NCI-H1092 (cell line): ENCODE measurements at regions not wholly inside any gene's neighbourhood (a gene's known extent, or its start where the extent isn't known, plus 50 kb on each side); places are given as distances from the start of the nearest gene placed in this dataset.

Experiments used
- DNase-seq: peaks from one replicate; lab custom pipeline; 2025; lab: John Stamatoyannopoulos, UW

DNA sequence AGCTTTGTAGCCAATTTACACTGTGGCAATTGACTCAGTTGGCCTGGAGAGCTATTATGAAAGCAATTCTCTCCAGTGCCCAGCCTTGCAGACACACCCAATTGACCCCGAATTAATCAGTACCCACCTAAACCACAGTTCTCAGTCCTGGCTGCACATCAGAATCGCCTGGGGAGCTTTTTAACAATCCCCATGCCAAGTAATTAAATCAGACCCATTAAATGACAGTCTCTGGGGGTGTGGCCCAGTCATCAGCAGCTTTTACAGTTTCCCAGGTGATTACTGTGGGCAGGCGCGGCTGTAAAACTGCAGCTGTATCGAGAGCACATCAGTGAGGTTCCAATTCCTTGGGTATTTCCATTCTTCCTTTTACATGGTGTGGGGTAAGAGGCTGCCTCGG lies 460.9 kb upstream of the FAT1 start:
- peak; percentile 30 for DNase-seq

DNA sequence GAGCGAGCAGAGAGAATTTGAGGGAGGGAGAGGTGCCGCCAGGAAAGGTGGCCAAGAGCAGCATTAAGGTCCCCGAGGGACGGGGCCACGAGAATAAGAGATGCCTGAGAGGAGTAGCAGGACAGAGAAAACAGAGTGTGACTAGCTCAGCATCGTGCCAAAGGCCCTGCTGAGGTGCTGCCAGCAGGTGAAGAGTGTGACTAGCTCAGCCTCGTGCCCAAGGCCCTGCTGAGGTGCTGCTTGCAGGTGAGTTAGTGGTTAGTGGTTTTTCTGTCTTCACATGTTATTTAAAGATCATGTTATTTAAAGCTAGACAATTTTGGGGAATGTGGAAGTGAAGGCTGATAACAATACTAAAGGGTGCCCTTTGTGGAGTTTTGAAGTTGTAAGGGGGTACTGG lies 464.5 kb upstream of the FAT1 start:
- no peak for DNase-seq

DNA sequence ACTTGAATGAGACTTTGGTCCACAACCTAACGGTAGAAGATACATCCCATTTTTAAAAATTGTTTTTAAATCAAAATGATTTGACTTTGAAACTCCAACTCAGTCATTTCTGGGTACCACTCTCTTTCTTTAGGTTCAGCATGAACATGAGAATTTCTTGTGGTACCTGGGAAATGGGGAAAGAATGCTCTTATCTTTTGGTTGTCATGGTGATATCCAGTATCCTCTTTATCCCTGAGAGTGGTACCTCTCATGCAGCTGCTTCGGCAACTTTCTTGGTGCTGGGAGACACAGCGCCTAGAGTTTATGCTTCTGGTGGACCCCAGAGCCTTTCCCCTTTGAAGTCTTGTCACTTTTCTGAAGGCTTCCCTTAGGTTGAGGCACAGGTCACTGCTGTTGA lies 465.1 kb upstream of the FAT1 start:
- no peak for DNase-seq

DNA sequence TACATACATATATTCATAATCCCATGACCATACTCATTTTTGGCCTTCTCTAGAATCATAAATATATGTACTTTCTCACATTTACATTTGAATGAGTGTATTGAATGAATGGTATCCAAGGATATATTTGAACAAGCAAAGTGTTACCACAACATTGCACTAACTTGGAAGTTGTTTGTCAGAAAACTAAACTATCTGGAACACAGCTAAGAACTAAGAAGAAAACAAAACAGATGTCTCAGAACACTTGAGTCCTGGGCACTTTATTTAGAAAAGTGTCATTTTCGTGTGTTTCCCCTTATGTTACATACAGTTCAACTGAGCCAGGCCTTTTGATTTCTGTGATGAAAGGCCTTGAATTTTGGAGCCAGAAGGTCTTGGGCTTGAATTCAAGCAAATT lies 466.7 kb upstream of the FAT1 start:
- no peak for DNase-seq

DNA sequence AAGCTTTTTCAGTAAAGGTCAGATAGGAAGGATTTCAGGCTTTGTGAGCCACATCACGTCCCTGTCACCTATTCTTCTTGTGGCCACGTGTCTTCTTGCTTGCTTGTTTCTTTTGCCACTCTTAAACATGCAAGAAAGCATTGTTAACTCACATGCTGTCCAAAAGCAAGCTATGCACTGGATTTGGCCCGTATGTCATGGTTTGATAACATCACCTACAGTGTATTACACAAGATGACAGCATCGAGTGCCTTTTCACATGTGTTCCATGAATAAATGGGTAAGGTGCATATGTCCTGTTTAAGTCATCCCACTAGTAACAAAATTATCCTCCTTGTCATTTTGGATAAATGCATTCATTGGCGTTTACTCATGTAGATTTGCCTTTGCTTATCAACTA lies 468.0 kb upstream of the FAT1 start:
- DNase-seq = no peak

DNA sequence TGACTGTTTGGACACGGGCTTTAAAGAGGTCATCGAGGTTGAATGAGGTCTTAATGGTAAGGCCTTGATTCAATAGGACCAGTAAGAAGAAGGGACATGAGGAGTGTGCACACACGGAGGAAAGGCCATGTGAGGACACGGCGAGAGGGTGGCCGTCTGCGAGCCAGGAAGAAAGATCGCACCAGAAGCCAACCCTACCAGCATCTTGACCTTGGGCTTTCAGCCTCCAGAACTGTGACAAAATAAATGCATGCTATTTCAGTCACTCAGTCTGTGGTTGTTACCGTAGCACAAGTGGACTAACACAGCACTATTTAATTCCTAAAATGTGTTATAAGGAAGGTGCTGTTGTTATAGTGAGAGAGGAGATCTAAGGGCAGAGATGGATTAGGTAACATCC lies 468.6 kb upstream of the FAT1 start:
- DNase-seq = no peak

DNA sequence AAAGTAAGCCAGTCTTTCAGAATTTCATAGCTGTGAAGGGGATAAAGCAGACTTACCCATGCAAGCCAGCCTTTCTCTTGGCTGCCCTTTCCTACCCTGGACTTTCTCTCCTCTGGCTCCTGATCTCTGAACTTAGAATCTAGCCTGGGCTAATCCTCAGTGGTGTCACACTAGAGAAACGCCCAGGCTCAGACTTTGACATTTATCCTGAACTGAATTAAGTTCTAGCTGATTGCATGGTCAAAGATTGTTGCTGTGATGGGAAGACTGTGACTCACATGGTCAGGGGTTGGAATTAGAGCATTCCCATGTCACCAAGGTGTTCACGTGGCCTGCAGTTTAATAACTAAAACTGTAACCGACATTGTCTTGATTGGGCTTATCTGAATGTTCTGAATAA lies 469.5 kb upstream of the FAT1 start:
- no peak for DNase-seq

DNA sequence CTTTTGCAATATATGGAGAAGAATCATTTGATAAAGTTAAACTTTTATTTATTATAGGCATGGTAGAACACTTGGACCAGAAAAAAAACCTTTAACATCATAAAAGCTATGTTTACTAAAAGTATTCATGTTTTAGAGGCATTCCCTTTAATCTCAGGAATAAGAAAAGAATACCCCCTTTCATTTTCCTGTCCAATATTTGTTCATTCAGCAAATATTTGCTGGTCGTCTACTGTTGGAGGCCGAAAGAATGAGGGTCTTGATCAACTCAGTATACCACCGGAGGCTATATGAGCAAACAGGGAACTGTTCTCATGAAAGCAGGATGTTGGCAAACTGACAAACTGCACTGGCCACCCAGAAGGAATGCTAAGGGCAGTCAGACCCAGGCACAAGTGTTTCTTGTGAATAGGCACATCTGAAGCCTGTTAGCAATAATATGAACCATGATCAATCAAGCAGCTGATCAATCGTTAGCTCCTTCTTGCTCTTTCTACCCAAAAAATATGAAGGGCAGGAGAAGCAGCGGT lies 480.8 kb upstream of the FAT1 start:
- DNase-seq = no peak

DNA sequence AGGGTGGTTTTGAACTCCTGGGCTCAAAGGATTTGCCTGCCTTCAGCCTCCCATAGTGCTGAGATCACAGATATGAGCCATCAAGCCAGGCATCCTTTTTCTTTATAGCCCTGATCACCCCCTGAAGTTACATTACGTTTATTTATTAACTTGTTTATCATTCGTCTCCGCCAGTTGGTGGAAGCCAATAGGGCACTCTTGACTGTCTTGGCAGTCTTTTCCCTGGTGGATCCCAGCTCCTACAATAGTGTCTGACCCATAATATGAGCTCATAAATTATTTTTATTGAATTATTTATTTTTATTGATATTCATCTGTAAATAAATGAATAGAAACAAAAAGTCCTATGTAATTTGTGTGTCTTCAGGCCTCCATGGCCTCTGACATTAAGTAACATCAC lies 484.3 kb upstream of the FAT1 start:
- DNase-seq = no peak

DNA sequence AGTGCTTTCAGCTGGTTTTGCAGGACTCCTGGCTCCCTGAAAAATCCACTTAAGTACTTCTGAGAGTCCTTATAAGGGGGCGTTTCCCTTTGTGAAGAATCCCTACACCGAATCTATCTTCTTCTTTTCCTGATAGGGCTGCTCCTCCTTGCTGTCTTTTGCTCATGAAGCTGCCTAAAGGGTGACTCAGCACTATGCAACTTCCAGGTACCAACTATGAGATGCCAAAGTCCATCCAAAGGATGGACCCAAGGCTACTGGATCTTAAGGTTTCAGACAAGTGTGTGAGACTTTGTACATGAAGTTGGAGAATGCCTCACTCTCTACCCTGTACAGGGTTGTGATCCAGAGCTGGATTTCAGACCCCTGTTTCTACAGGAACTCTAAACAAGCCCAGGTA lies 485.0 kb upstream of the FAT1 start:
- no peak for DNase-seq

DNA sequence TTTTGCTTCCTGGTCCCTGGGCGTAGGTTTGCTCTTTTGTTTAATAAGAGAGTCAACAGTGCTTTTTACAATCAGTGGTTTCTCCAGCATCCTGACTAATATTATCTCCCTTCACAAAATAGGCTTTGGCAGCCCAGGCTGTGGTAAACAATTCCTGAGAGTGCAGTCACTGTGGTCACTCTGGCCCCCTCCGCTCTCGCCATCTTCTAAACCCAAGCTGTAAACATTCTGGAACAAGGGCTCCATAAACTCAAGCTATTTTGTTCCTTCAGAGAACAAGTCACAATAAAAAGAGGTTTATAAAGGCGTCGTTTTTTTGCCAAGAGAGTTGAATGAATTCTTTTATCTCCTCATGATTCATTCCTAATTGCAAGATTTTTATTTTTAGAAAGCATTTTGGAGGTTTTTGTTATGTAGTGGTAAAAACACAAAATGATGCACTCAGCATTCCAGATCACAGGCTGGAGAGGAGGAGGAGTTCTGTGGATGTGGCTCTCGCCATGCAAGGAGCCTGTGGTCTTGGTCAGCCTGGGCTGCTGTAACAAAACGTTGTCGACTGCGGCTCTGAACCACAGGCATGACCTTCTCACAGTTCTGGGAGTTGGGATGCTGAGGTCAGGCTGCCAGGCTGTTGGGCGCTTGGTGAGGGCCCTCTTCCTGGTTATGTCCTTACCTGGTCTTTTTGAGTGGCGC lies 486.4 kb upstream of the FAT1 start:
- DNase-seq = no peak

DNA sequence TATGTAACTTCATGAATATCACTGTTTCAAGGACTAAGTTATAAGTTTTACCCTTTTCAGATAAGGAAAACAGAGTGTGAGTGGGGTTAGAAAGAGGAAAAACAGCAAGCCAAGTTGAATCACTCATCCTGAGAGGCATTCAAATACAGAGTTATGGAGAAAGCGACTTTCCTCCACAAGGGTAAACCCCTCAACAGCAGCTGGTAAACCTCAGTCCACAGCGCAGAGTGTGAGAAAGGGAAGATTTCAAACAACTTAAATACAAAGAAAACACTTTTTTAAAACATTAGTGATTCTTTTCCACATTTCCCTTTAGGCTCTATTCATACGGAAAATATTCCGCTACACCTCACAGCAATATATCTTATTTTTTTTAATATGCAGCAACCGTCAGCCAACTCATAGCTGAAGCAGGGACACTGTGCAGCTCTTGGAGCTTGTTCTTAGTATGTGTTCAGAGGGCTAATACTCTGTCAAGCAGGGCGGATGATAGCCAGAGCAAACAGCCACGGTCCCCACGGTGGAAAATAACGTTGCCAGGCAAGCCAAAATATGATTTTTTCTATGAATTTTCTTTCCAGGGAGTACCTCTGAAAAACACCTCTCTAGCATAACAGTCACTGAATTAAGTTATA lies 488.9 kb upstream of the FAT1 start:
- no peak for DNase-seq

DNA sequence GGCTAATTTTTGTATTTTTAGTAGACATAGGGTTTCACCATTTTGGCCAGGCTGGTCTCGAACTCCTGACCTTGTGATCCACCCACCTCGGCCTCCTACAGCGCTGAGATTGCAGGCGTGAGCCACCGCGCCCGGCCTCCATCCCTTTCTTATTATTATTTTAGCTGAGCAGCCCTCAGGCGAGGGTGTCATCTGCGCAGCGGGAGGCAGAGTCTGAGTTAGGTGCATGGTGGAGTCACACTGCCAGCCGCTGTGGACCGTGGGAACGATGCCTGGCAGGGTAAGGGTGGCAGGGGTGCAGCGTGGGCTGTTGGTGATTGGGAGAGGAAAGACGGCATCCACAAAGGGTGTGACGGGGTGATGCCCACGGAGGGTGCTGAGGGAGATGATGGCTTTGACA lies 491.8 kb upstream of the FAT1 start:
- DNase-seq = no peak

DNA sequence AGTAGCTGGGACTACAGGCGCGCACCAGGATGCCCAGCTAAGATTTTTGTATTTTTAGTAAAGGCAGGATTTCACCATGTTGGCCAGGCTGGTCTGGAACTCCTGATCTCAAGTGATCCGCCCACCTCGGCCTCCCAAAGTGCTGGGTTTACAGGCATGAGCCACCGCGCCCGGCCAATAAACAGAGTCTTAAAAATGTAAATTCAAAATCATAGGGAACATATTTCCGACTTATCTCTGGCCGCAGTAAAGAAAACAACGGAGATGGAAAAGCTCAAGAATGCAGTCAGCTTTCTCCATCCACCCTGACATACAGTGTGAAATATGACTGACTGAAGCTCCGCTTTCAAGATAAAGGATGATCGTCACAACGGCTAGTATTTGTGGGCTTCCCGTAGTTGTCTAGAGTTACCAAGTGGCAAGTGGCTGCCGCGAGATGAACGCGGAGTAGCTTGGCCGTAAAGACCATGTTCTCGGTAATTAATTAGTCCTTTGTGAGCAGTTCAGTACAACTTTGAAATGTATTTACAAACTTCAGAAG lies 495.1 kb upstream of the FAT1 start:
- DNase-seq = no peak

DNA sequence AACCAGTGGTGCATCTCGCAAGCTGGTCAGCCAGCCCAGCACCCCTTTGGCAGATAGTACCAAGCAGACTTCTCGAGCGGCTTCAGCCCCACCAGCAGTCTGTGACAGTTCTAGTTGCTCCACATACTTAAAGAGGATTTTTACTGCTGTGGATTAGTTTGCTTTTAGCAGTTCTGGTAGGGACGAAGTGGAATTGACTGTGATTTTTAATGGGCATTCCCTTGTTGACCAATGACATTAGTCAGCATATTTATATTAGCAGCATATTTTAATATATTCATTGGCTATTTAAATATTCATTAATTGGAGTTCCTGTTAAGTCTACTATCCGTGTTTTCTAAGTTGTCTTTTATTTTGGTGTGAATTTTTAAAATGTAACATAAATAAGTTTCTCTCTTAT lies 500.9 kb upstream of the FAT1 start:
- no peak for DNase-seq

DNA sequence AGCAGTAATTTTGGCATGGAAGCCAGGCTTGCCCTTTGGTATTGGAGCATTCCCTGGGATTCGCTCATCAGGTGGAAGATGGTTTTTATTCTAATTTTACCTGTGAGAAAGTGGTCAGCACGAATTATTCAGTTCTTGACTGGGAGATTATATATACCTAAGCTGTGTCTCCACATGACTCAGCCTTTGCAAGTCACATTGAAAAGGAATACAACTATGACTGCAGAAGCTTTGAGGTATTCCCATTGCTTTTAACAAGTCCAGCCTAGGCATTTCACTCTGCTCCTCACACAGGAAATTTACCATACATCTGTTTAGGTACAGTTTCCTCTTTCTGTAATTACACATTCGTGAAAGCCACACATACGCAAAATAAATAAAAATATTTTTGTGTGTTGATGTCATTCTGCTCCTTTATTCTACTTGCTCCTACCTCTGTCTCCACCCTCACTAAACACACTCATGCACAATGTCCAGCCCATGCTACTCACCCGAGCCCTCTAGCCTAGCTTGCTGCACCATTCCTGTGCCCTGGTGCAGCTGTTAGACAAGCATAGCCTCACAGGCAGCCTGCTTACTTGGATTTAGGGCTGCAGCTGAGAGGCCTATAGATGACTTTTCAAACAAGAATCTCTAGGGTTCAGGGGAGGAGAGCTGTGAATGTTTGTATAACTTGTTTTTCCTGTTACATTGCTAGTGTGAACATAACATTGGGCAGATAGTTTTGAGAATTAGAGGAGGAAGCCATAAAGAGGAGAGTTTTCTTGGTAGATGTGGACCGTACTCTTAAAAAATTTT lies 504.4 kb upstream of the FAT1 start:
- no peak for DNase-seq

DNA sequence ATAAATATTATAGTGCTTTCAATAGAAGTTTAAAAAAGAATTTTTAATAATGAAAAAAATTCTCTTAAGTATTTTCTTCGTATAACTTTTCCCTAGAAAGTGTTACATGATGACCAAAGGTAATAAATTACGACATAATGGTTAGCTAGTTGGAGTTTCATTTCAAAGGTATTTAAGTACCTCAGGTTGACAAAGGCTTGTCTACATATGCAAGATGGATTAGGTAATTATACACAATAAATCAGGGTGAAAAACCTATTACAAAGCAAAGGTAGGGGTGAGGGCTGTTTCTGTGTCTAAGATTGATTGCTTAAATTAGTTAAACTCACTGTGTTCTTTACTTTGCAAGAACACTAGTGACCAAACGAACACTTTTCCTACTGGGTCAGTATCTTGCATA lies 508.5 kb upstream of the FAT1 start:
- no peak for DNase-seq

DNA sequence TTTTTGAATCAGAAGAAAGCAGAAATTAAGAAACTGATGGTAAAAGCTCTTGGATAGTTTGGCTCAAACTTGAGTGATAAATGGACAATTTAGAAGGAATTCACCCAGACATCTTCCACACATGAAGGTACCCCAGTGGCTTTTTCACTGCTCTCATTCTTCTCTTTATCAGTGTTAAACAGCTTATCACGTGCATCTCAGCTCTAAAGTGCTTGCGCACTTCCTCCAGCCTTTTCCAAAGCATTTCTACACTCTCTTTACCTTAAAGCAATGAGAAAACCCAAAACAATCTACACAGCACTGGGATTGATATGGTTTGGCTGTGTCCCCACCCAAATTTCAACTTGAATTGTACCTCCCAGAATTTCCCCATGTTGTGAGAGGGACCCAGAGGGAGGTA lies 509.1 kb upstream of the FAT1 start:
- DNase-seq = no peak

DNA sequence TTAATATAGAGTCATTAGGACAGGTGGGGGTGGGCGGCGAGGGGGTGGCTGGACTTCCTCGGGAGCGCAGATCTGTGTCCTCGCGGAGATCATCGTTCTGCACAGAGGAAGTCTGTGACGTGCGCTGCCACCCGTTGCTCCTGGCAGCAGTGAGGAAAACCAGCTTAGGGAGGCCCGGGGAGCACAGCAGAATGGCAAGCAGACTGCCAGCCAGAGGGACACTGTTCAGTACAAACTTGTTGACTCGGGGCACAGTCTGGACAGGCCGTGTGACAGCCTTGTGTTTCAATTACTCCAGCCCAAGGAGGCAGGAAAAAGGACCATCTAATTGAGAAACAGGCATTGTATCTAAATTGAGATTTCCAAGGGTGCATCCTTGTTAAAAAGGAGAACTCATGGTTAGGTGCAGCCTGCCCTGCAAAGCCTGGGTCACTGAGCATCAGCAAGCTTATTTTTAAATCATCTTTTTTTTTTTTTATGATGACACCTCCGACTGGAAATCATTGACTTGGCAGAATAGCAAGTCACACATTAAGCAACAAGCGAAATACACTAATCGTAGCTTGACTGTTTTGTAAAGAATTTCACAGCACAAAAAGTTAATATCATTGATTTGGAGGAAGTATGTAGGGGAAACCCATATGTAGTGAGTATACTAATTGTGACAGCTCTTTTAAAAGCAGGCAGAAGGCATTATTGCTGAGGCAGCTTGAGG lies 512.0 kb upstream of the FAT1 start:
- DNase-seq = no peak

DNA sequence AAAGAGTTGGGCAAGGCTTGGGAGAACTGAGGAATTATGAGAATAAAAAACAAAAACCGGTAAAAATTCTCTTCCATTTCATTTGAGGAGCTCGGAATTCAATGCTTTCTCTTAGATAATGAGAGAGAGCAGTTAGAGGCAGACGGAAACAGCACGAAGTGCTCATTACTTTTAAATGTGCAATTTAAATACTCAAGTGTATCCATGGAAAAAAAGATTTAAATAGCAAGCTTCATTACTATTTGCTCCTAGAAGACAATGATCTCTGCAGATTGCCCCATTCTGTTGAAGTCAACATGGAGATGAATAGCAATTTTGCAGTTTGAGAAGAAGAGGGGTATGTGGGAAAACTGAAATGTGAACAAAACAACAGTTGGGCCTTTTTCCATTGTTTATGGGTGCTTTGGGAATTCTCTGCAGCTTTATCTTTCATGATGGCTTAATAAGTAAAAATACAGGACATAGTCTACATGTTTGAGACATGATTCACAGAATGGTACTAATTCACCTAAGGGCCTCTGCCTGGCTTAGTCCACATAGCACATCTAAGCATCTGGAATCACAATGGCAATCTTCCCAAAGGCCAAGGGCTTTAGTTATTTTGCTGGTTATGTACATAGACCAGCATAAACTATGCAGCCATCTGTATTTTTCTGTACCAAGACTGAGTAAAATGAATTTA lies 512.7 kb upstream of the FAT1 start:
- no peak for DNase-seq

DNA sequence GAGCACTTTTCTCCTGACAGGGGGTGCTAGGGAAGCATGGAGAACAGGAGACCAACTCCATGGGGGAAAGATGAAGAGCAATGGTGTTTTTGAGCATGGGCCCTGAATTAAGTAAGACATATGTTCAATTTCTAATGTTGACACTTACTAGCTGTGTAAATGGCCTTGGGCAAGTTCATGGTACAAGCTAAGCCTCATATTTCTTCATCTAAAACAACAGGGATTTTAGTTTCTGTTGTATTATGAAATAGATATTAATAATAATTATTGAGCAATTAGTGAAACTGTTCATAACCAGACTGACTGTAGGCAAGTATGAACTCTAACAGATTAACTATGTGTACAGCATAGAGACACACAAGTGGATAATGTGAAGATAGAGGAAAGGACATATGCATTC lies 515.0 kb upstream of the FAT1 start:
- no peak for DNase-seq

DNA sequence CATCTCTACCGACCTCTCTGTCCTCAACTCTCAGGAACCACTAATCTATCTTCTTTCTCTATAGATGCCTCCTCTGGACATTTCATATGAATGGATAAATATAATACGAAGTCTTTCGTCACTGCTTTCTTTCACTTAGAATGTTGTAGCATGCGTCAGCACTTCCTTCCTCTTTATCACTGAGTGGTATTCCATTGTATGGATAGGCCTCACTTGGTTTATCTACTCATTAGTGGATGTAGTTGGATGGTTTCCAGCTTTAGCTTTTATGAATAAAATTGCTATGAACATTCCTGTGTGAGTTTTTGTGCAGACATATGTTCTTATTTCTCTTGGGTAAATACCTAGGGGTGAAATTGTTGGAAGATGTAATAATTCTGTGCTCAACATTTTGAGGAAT lies 528.2 kb upstream of the FAT1 start:
- DNase-seq = no peak
